ENCODE measurements at regions not wholly inside any gene's neighbourhood (a gene's known extent, or its start where the extent isn't known, plus 50 kb on each side); places are given as distances from the start of the nearest gene placed in this dataset.

DNA sequence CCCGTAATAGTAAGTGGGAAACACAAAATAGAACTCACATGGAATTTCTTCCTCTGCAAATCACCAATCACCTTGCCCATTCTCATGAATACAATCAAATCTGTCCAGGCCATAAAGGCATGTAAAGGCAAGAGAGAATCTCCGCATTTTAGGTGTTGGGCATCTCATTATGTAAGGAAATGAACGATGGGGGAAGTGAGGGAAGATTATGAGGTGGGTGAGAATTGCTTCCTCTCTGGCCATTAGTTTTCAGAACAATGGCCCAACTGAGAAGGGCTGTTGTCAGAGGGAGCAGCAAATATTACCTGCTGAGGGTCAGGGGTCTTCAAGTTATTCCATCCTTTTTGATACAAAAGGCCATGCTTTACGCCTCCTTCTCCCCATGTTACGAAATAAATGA is 455.1 kb downstream of the ARHGEF28 start:
- TF ChIP-seq, protein P1, sequence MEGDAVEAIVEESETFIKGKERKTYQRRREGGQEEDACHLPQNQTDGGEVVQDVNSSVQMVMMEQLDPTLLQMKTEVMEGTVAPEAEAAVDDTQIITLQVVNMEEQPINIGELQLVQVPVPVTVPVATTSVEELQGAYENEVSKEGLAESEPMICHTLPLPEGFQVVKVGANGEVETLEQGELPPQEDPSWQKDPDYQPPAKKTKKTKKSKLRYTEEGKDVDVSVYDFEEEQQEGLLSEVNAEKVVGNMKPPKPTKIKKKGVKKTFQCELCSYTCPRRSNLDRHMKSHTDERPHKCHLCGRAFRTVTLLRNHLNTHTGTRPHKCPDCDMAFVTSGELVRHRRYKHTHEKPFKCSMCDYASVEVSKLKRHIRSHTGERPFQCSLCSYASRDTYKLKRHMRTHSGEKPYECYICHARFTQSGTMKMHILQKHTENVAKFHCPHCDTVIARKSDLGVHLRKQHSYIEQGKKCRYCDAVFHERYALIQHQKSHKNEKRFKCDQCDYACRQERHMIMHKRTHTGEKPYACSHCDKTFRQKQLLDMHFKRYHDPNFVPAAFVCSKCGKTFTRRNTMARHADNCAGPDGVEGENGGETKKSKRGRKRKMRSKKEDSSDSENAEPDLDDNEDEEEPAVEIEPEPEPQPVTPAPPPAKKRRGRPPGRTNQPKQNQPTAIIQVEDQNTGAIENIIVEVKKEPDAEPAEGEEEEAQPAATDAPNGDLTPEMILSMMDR (IDR thresholded peaks at IDR 0.05; ENCODE audit: low read depth, low read length), result no peak
- DNase-seq (ENCODE audit: extremely low read depth, low read depth), result no peak

DNA sequence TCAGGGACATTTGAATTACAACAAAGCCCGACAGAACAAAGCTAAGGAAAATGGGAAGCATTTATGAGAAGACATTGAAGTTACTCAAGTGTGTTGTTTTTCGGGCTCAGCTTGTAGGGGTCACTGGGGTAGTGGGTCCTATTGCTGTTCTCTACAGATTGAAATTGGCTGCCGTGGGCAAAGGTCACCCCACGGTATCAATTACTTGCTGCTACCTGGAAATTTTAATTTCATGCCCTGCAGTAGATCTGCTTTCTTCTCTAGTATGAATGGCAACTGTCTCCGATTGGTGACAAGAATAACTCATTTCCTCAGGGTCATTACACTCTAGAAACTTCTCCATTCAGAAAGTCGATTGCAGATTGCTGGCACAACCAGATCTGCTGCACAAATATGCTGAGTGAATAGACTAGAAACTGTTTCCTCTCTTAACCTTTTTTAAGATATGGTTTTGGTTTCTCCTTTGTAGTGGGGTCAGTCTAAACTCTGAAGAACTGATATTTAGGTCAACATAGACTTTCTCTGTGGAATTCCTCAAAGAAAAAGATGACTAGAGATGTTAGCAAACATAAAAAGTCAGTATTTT is 454.1 kb downstream of the ARHGEF28 start:
- TF ChIP-seq, protein P1 (IDR thresholded peaks at IDR 0.05; ENCODE audit: low read depth, low read length), result no peak
- no peak for DNase-seq (ENCODE audit: extremely low read depth, low read depth)

GRCh38 chr5:74075501-74076484 is 449.8 kb downstream of the ARHGEF28 start:
- TF ChIP-seq, protein P1 (IDR thresholded peaks at IDR 0.05; ENCODE audit: low read depth, low read length), result no peak

GRCh38 chr5:74074111-74074510 is 448.1 kb downstream of the ARHGEF28 start:
- TF ChIP-seq, protein P1 (IDR thresholded peaks at IDR 0.05; ENCODE audit: low read depth, low read length), result no peak

More at GRCh38 chr5:74075501-74076484, 449.8 kb downstream of the ARHGEF28 start:
- DNase-seq (ENCODE audit: extremely low read depth, low read depth), result no peak

GRCh38 chr5:74073257-74073656 is 447.3 kb downstream of the ARHGEF28 start:
- no peak for DNase-seq (ENCODE audit: extremely low read depth, low read depth)
- TF ChIP-seq, protein P1 (IDR thresholded peaks at IDR 0.05; ENCODE audit: low read depth, low read length), result no peak

More at GRCh38 chr5:74074111-74074510, 448.1 kb downstream of the ARHGEF28 start:
- DNase-seq (ENCODE audit: extremely low read depth, low read depth), result no peak

- no peak for DNase-seq (ENCODE audit: extremely low read depth, low read depth)
- TF ChIP-seq, protein P1 (IDR thresholded peaks at IDR 0.05; ENCODE audit: low read depth, low read length), result no peak
Observed at GRCh38 chr5:74072646-74073045, 446.6 kb downstream of the ARHGEF28 start.

- DNase-seq (ENCODE audit: extremely low read depth, low read depth), result no peak
- TF ChIP-seq, protein P1 (IDR thresholded peaks at IDR 0.05; ENCODE audit: low read depth, low read length), result no peak
Observed at GRCh38 chr5:74070766-74071165, 444.8 kb downstream of the ARHGEF28 start.

Measured in AG09319 (cell line).